NCI-H128 (cell line): ENCODE measurements at regions not wholly inside any gene's neighbourhood (a gene's known extent, or its start where the extent isn't known, plus 50 kb on each side); places are given as distances from the start of the nearest gene placed in this dataset.

ENCODE experiments used
- DNase-seq: peaks from one replicate; lab custom pipeline; 2025; ENCODE audit not compliant: unreplicated experiment; lab: John Stamatoyannopoulos, UW

GRCh38 chr2:192245329-192245728, 50.6 kb upstream of the TMEFF2 start:
- no peak for DNase-seq
